ENCODE measurements at regions not wholly inside any gene's neighbourhood (a gene's known extent, or its start where the extent isn't known, plus 50 kb on each side); places are given as distances from the start of the nearest gene placed in this dataset.

GRCh38 chr11:26044389-26044788, 287.5 kb upstream of the ANO3 start:
- Histone ChIP-seq H3K79me2 (ENCODE audit: insufficient read depth) (no peaks in the 10 kb centered on the region), H3K27ac (ENCODE audit: low read depth in 2 of 2, low read length in 1 of 2) (no peak overlapping the region), H3K9me2 (no peaks in the 10 kb centered on the region), H3K4me1 (ENCODE audit: control insufficient read depth in 1 of 2, insufficient read depth in 2 of 2, low read depth in 1 of 2, low read length in 1 of 2) (no peaks in the 10 kb centered on the region), H3K9me3 (no peaks in the 10 kb centered on the region), H3K4me3 (ENCODE audit: low read depth in 2 of 2, low read length in 1 of 2) (no peak overlapping the region), H3F3A (replicated peaks; ENCODE audit: insufficient read depth) (no peaks in the 10 kb centered on the region), H3K4me2 (no peak overlapping the region), H3K27me3 (ENCODE audit: insufficient read depth) (no peaks in the 10 kb centered on the region), H4K20me1 (ENCODE audit: insufficient read depth) (no peaks in the 10 kb centered on the region), H3K36me3 (replicated peaks in 1 of 2; ENCODE audit: control insufficient read depth in 1 of 2, insufficient read depth in 2 of 2, low read length in 1 of 2) (no peaks in the 10 kb centered on the region), H3K9ac (no peak overlapping the region), H2AFZ (ENCODE audit: low read depth) (no peak overlapping the region)
- CTCF ChIA-PET = interaction anchor here (0.6 kb wide), 1 partner anchor 10 kb away, joined by 3 read pairs; no protein-coding TSS in a partner anchor
- POLR2A ChIA-PET = no interaction called here
- WGBS (ENCODE audit: low lambda C conversion rate) = 73% methylated on average over 1 of the region's 1 CpG
- no peak for DNase-seq
- no peak for TF ChIP-seq NRF1 (IDR thresholded peaks at IDR 0.05; ENCODE audit: low read depth, low read length)
- TF ChIP-seq EZH2phosphoT487 (IDR thresholded peaks at IDR 0.05; ENCODE audit: borderline replicate concordance, low read depth) = no peak
- TF ChIP-seq GABPA (IDR thresholded peaks at IDR 0.05; ENCODE audit: low read depth) = no peak
- no peak for TF ChIP-seq RCOR1 (IDR thresholded peaks at IDR 0.05; ENCODE audit: low read length)
- TF ChIP-seq TCF12 (IDR thresholded peaks at IDR 0.05) = no peak
- TF ChIP-seq NFIC (IDR thresholded peaks at IDR 0.05; ENCODE audit: borderline replicate concordance) = no peak
- TF ChIP-seq RAD21 (IDR thresholded peaks at IDR 0.05; ENCODE audit: low read length) = no peak
- TF ChIP-seq MAX (IDR thresholded peaks at IDR 0.05; ENCODE audit: low read depth) = no peak
- TF ChIP-seq GATA2 (CRISPR knock-in tag; IDR thresholded peaks at IDR 0.05) = no peak
- no peak for TF ChIP-seq IRF3 (IDR thresholded peaks at IDR 0.05; ENCODE audit: low read depth, low read length)
- no peak for TF ChIP-seq TEAD4 (IDR thresholded peaks at IDR 0.05; ENCODE audit: borderline replicate concordance, insufficient read depth)
- TF ChIP-seq SIN3A (IDR thresholded peaks at IDR 0.05; ENCODE audit: borderline replicate concordance, low read depth, low read length) = no peak
- no peak for TF ChIP-seq REST (IDR thresholded peaks at IDR 0.05; ENCODE audit: low read depth, low read length)
- TF ChIP-seq POLR2AphosphoS5 (IDR thresholded peaks at IDR 0.05; ENCODE audit: low read depth, low read length) = no peak
- no peak for TF ChIP-seq MEF2A (IDR thresholded peaks at IDR 0.05; ENCODE audit: borderline replicate concordance, low read depth)
- TF ChIP-seq EP300 (IDR thresholded peaks at IDR 0.05; ENCODE audit: borderline replicate concordance in 1 of 2, low read depth in 1 of 2, low read length in 1 of 2) = no peak
- no peak for TF ChIP-seq ZBTB33 (IDR thresholded peaks at IDR 0.05; ENCODE audit: borderline replicate concordance, low read depth)
- no peak for TF ChIP-seq TAF1 (IDR thresholded peaks at IDR 0.05; ENCODE audit: borderline replicate concordance, low read depth, low read length)
- TF ChIP-seq RFX5 (IDR thresholded peaks at IDR 0.05; ENCODE audit: low read length) = no peak

Data from SK-N-SH (cell line).